Natural killer cell (primary cell): ENCODE measurements at regions not wholly inside any gene's neighbourhood (a gene's known extent, or its start where the extent isn't known, plus 50 kb on each side); places are given as distances from the start of the nearest gene placed in this dataset.

Experiments
- ATAC-seq, 3 donors: fragments of 150-1000 bp in 2 of 3; fragments of 200-7000 bp in 1 of 3; cut with Tn5 transposase; 1 replicate in 1 of 3; 2 replicates in 2 of 3; pipeline ENCODE4 v1.10.0; 2021; ENCODE audit warnings: mild to moderate bottlenecking in 2 of 3, moderate library complexity in 2 of 3
- DNase-seq, 2 donors: peaks; one replicate each; pipeline versions ENCODE4 v3.0.0 to v3.0.0-alpha.2; 2013 to 2021; ENCODE audit warnings: mixed read lengths in 1 of 2
- H3K27ac ChIP-seq: one replicate; pipeline ENCODE4 v1.5.1; 2013; ENCODE audit warnings: mild to moderate bottlenecking, low read length
- H3K27me3 ChIP-seq: one replicate; pipeline ENCODE4 v1.6.1; 2013; ENCODE audit warnings: low read length; ENCODE audit not compliant: control insufficient read depth, insufficient read depth
- H3K36me3 ChIP-seq: one replicate; pipeline ENCODE4 v1.6.1; 2013; ENCODE audit warnings: low read length; ENCODE audit not compliant: control insufficient read depth, insufficient read depth
- H3K4me1 ChIP-seq: one replicate; pipeline ENCODE4 v1.6.1; 2013; ENCODE audit warnings: low read length; ENCODE audit not compliant: control insufficient read depth, insufficient read depth
- H3K4me3 ChIP-seq: one replicate; pipeline ENCODE4 v1.5.1; 2013; ENCODE audit warnings: low read length
- H3K9me3 ChIP-seq: one replicate; pipeline ENCODE4 v1.6.1; 2013; ENCODE audit warnings: low read length; ENCODE audit not compliant: control insufficient read depth, insufficient read depth
- H3K27ac Mint-ChIP-seq, 2 donors: one replicate each; pipeline ENCODE4 v1.8.0; 2022; ENCODE audit warnings: mild to moderate bottlenecking in 2 of 2, mixed read lengths in 2 of 2, moderate library complexity in 1 of 2
- H3K27me3 Mint-ChIP-seq, 2 donors: one replicate each; pipeline ENCODE4 v1.8.0; 2022; ENCODE audit warnings: low read depth in 2 of 2, mixed read lengths in 2 of 2
- H3K36me3 Mint-ChIP-seq: one replicate; pipeline ENCODE4 v1.8.0; 2022; ENCODE audit warnings: mixed read lengths
- H3K4me1 Mint-ChIP-seq, 2 donors: one replicate each; pipeline ENCODE4 v1.8.0; 2022; ENCODE audit warnings: mixed read lengths in 2 of 2
- H3K4me3 Mint-ChIP-seq: one replicate; pipeline ENCODE4 v1.8.0; 2022; ENCODE audit warnings: mild to moderate bottlenecking, moderate library complexity, mixed read lengths
- H3K9me3 Mint-ChIP-seq, 2 donors: one replicate each; pipeline ENCODE4 v1.8.0; 2022; ENCODE audit warnings: mixed read lengths in 2 of 2
- CTCF ChIP-seq: fragments of 200-600 bp; IDR thresholded peaks from one replicate; pipeline ENCODE4 v1.8.0; 2022; ENCODE audit warnings: antibody characterized with exemption
- WGBS: methylation state at CpG from one replicate; pipeline ENCODE4 v1.1.7; 2013; ENCODE audit warnings: missing lambda C conversion rate; ENCODE audit not compliant: insufficient coverage; 5-methylcytosine and 5-hydroxymethylcytosine counted together
- intact Hi-C: fragments of 100-400 bp; cut with micrococcal nuclease; formaldehyde crosslinking; loops from one replicate; pipeline ENCODE4 v1.14.2; 2022

GRCh38 chr1:213474054-213474453 is 423.0 kb downstream of the RPS6KC1 start:
- no peak for TF ChIP-seq CTCF
- intact Hi-C loops = no loop called here

DNA sequence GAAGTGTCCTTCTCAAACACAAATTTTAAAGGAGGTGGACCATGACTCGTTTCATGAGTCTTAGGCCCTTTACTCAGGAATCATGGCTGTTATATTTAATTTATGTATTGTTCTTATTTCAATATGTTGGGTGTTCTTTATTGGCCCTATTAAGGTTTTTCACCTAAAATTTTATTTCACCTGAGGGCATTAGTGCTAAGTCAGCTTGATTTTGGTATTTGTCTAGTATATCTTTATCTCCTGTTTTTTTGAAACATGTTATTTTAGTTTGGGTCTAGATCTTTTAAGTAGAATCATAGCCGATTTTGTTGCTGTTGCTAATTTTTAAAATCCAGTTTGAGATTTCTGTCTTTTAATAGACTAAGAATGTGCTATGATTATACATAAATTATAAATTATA is 430.4 kb downstream of the RPS6KC1 start:
- no peak overlapping the region for H3K27ac Mint-ChIP-seq
- H3K4me1 ChIP-seq = no peaks in the 10 kb centered on the region
- TF ChIP-seq CTCF = no peak
- no peaks in the 10 kb centered on the region for H3K9me3 ChIP-seq
- no peaks in the 10 kb centered on the region for H3K36me3 ChIP-seq
- no peaks in the 10 kb centered on the region for H3K27me3 ChIP-seq
- H3K9me3 Mint-ChIP-seq = peaks cover 2% of the 10 kb centered on the region in 2 donors
- no peak overlapping the region for H3K27ac ChIP-seq
- intact Hi-C loops = no loop called here
- H3K4me1 Mint-ChIP-seq = no peaks in the 10 kb centered on the region
- H3K27me3 Mint-ChIP-seq = peaks cover 3 to 12% of the 10 kb centered on the region in 2 donors
- no peaks in the 10 kb centered on the region for H3K36me3 Mint-ChIP-seq
- no peak overlapping the region for H3K4me3 ChIP-seq
- no peak for ATAC-seq
- DNase-seq = no peak
- no peak overlapping the region for H3K4me3 Mint-ChIP-seq
- WGBS = 70% methylated on average over 2 of the region's 2 CpGs

More at GRCh38 chr1:213474054-213474453, 423.0 kb downstream of the RPS6KC1 start:
- H3K36me3 Mint-ChIP-seq = no peaks in the 10 kb centered on the region
- Histone ChIP-seq H3K4me3 (no peak overlapping the region), H3K27me3 (no peaks in the 10 kb centered on the region), H3K27ac (no peak overlapping the region), H3K9me3 (no peaks in the 10 kb centered on the region), H3K36me3 (no peaks in the 10 kb centered on the region), H3K4me1 (no peaks in the 10 kb centered on the region)
- WGBS = 71% methylated on average over 7 of the region's 7 CpGs
- no peak overlapping the region for H3K4me3 Mint-ChIP-seq
- DNase-seq = no peak
- H3K27ac Mint-ChIP-seq = no peak overlapping the region
- ATAC-seq = no peak
- no peaks in the 10 kb centered on the region for H3K9me3 Mint-ChIP-seq
- no peaks in the 10 kb centered on the region for H3K4me1 Mint-ChIP-seq
- no peaks in the 10 kb centered on the region for H3K27me3 Mint-ChIP-seq

DNA sequence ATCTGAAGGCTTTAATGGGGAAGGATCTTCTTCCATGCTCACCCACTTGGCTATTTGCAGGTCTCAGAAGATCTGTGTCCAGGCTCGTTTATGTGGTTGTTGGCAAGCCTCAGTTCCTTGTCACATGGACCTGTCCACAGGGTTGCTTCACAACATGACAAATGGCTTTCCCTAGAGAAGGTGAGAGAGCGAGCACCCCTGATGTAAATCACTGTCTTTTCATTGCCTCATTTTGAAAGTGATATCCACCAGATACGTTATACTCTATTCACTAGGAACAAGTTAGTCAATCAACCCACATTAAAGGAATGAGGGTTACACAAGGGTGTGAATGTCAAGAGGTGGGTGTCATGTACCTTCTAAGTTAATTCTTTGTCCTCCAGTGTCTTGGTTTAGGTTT is 433.3 kb downstream of the RPS6KC1 start:
- Histone ChIP-seq H3K4me3 (no peak overlapping the region), H3K4me1 (no peaks in the 10 kb centered on the region), H3K36me3 (no peaks in the 10 kb centered on the region), H3K27me3 (no peaks in the 10 kb centered on the region), H3K27ac (no peak overlapping the region), H3K9me3 (no peaks in the 10 kb centered on the region)
- intact Hi-C loops = no loop called here
- WGBS = 47% methylated on average over 2 of the region's 3 CpGs
- Mint-ChIP-seq H3K27ac (no peak overlapping the region), H3K9me3 (peaks cover 2% of the 10 kb centered on the region in 2 donors), H3K36me3 (no peaks in the 10 kb centered on the region), H3K4me1 (no peaks in the 10 kb centered on the region), H3K4me3 (no peak overlapping the region), H3K27me3 (peaks cover 6 to 12% of the 10 kb centered on the region in 2 donors)
- DNase-seq (no peak), ATAC-seq (no peak)
- TF ChIP-seq CTCF = no peak

- Histone ChIP-seq H3K4me3 (no peak overlapping the region), H3K27me3 (no peaks in the 10 kb centered on the region), H3K36me3 (no peaks in the 10 kb centered on the region), H3K27ac (no peak overlapping the region), H3K4me1 (no peaks in the 10 kb centered on the region), H3K9me3 (no peaks in the 10 kb centered on the region)
- peaks cover 2% of the 10 kb centered on the region in 2 donors for H3K9me3 Mint-ChIP-seq
- no peaks in the 10 kb centered on the region for H3K36me3 Mint-ChIP-seq
- ATAC-seq (no peak), DNase-seq (no peak)
- peaks cover 9 to 12% of the 10 kb centered on the region in 2 donors for H3K27me3 Mint-ChIP-seq
- 67% methylated on average over 1 of the region's 1 CpG for WGBS
- no peak for TF ChIP-seq CTCF
- no peaks in the 10 kb centered on the region for H3K4me1 Mint-ChIP-seq
- H3K27ac Mint-ChIP-seq = no peak overlapping the region
- intact Hi-C loops = no loop called here
- no peak overlapping the region for H3K4me3 Mint-ChIP-seq
Measured at GRCh38 chr1:213484758-213485157, 433.7 kb downstream of the RPS6KC1 start.
